ENCODE measurements at regions not wholly inside any gene's neighbourhood (a gene's known extent, or its start where the extent isn't known, plus 50 kb on each side); places are given as distances from the start of the nearest gene placed in this dataset.

GRCh38 chr1:47517946-47518345 lies 80.1 kb downstream of the FOXD2 start (continued):
- TF ChIP-seq ZNF462 (CRISPR knock-in tag; IDR thresholded peaks at IDR 0.05) (no peak), ZNF331 (CRISPR knock-in tag; IDR thresholded peaks at IDR 0.05; ENCODE audit: low read depth) (no peak), EZH2phosphoT487 (IDR thresholded peaks at IDR 0.05; ENCODE audit: unreplicated experiment) (no peak), REST (IDR thresholded peaks at IDR 0.05; ENCODE audit: unreplicated experiment) (no peak), CREB1 (CRISPR knock-in tag; IDR thresholded peaks at IDR 0.05; ENCODE audit: low read depth) (no peak)

- peaks cover 15% of the 10 kb centered on the region for H3K4me1 Mint-ChIP-seq
- no peak overlapping the region for H3K4me3 Mint-ChIP-seq
Measured at GRCh38 chr1:47519491-47519890, 81.6 kb downstream of the FOXD2 start.

More at GRCh38 chr1:47519491-47519890, 81.6 kb downstream of the FOXD2 start:
- Histone ChIP-seq H3K4me2 (no peak overlapping the region), H3K27ac (ENCODE audit: low read depth) (no peak overlapping the region), H2AFZ (no peak overlapping the region), H3K9me2 (ENCODE audit: insufficient read depth) (peaks cover 5% of the 10 kb centered on the region; the same call in 1 of the 2 replicates), H3K36me3 (ENCODE audit: insufficient read depth) (no peaks in the 10 kb centered on the region), H3K27me3 (ENCODE audit: insufficient read depth) (no peaks in the 10 kb centered on the region), H4K20me1 (replicated peaks; ENCODE audit: insufficient read depth) (no peaks in the 10 kb centered on the region), H3K79me2 (replicated peaks; ENCODE audit: insufficient read depth) (no peaks in the 10 kb centered on the region), H3K4me3 (no peak overlapping the region), H3F3A (replicated peaks; ENCODE audit: low read depth) (no peaks in the 10 kb centered on the region), H3K4me1 (ENCODE audit: insufficient read depth) (peaks cover 18% of the 10 kb centered on the region)
- no peak for DNase-seq (ENCODE audit: low spot score)
- H3K27ac Mint-ChIP-seq = no peak overlapping the region
- H3K9me3 Mint-ChIP-seq = no peaks in the 10 kb centered on the region; the same call in 2 of the 3 replicates
- ATAC-seq = no peak
- TF ChIP-seq STAT1 (IDR thresholded peaks at IDR 0.05; ENCODE audit: unreplicated experiment) = no peak
- no peak for TF ChIP-seq POLR2AphosphoS5 (IDR thresholded peaks at IDR 0.05; ENCODE audit: low read depth)
- TF ChIP-seq REST (IDR thresholded peaks at IDR 0.05; ENCODE audit: unreplicated experiment) = no peak
- no peak for TF ChIP-seq JUNB (IDR thresholded peaks at IDR 0.05; ENCODE audit: unreplicated experiment)
- TF ChIP-seq ETS1 (IDR thresholded peaks at IDR 0.05) = no peak
- no peak for TF ChIP-seq CREB1 (CRISPR knock-in tag; IDR thresholded peaks at IDR 0.05; ENCODE audit: low read depth)
- no peak for TF ChIP-seq EZH2phosphoT487 (IDR thresholded peaks at IDR 0.05; ENCODE audit: unreplicated experiment)
- H3K36me3 Mint-ChIP-seq (ENCODE audit: low read depth) = no peaks in the 10 kb centered on the region
- peaks cover 12% of the 10 kb centered on the region for H3K27me3 Mint-ChIP-seq (ENCODE audit: insufficient read depth, low read depth, poor library complexity)
